Lung (tissue), 11 donors: ENCODE measurements at regions not wholly inside any gene's neighbourhood (a gene's known extent, or its start where the extent isn't known, plus 50 kb on each side); places are given as distances from the start of the nearest gene placed in this dataset.

Experiments used
- ATAC-seq: fragments of 200-7000 bp; cut with Tn5 transposase; one replicate; pipeline ENCODE4 v1.9.1; 2020; ENCODE audit warnings: moderate number of reproducible peaks; ENCODE audit not compliant: insufficient read depth, low FRiP score
- DNase-seq, 3 donors: peaks; one replicate each; pipeline ENCODE4 v3.0.0-alpha.2; 2013 to 2017
- H3K27ac ChIP-seq, 2 donors: one replicate each; pipeline ENCODE4 v1.5.1; 2013; ENCODE audit warnings: mild to moderate bottlenecking in 2 of 2, moderate library complexity in 2 of 2, control low read depth in 1 of 2, inconsistent platforms in 1 of 2, low read depth in 1 of 2, low read length in 1 of 2
- H3K27me3 ChIP-seq, 3 donors: one replicate each; pipeline ENCODE4 v1.5.1; 2013; ENCODE audit warnings: low read length in 2 of 3; ENCODE audit not compliant: control insufficient read depth in 3 of 3, insufficient read depth in 3 of 3
- H3K36me3 ChIP-seq, 4 donors: one replicate each; pipeline ENCODE4 v1.5.1; 2013; ENCODE audit warnings: low read length in 4 of 4, mild to moderate bottlenecking in 1 of 4, moderate library complexity in 1 of 4; ENCODE audit not compliant: control insufficient read depth in 4 of 4, insufficient read depth in 4 of 4
- H3K4me1 ChIP-seq, 5 donors: one replicate each; pipeline ENCODE4 v1.5.1; 2013; ENCODE audit warnings: low read length in 5 of 5, mild to moderate bottlenecking in 2 of 5, moderate library complexity in 1 of 5; ENCODE audit not compliant: control insufficient read depth in 5 of 5, insufficient read depth in 5 of 5
- H3K4me3 ChIP-seq: one replicate; pipeline ENCODE4 v1.5.1; 2013; ENCODE audit warnings: mild to moderate bottlenecking, control low read depth, moderate library complexity
- H3K9ac ChIP-seq, 2 donors: one replicate each; pipeline ENCODE4 v1.5.1; 2013; ENCODE audit warnings: low read length in 2 of 2, control low read depth in 1 of 2; ENCODE audit not compliant: insufficient read depth in 1 of 2
- H3K9me3 ChIP-seq, 4 donors: one replicate each; pipeline ENCODE4 v1.5.1; 2013; ENCODE audit warnings: low read length in 3 of 4, mild to moderate bottlenecking in 1 of 4, moderate library complexity in 1 of 4; ENCODE audit not compliant: control insufficient read depth in 4 of 4, insufficient read depth in 3 of 4
- WGBS, 2 donors: extraction: QIAGEN DNeasy Blood & Tissue Kit; methylation state at CpG; one replicate each; pipeline ENCODE4 v1.1.7; 2013; 5-methylcytosine and 5-hydroxymethylcytosine counted together
- TF ChIP-seq, protein P1 (sequence below): IDR thresholded peaks from 2 replicates; pipeline ENCODE4 v1.5.1; 2012; ENCODE audit warnings: mild to moderate bottlenecking; ENCODE audit errors: control extremely low read depth, extremely low read depth
- donor health status: control.
- donor health status: control.
- donor health status: Bipolar disorder and iron deficiency.
- donor health status: healthy.
- donor health status: DM: yes; HTN: yes; CAD: no.

DNA sequence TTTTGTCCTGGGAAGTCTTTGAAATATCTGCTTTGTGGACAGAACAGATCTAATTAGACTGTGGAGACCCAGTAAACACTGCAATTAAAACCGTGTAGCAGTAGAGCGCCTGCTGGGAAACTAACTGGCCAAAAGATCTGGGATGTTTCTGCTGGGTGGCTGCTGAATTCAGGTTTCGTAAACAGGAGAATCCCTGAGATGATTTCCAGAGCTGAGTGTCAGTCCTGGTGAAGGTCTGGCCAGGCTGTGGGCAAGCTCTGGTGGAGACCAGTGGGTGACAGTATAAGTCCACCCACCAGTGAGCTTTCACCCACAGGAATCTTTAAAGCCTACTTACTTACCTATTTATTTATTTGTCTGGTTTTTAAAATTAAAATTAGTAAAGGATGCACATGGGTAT is 257.2 kb downstream of the IRF8 start:
- 62 to 67% methylated on average over 3 of the region's 3 CpGs for WGBS, 2 donors
- H3K4me1 ChIP-seq, result peaks cover 0 to 40% (median 8%) of the 10 kb centered on the region in 5 donors
- no peak overlapping the region for H3K9ac ChIP-seq
- H3K36me3 ChIP-seq, result no peaks in the 10 kb centered on the region
- H3K9me3 ChIP-seq, result no peaks in the 10 kb centered on the region
- no peak overlapping the region for H3K4me3 ChIP-seq
- peaks cover 0 to 3% (median 0%) of the 10 kb centered on the region in 3 donors for H3K27me3 ChIP-seq
- H3K27ac ChIP-seq, result no peak overlapping the region
- no peak for ATAC-seq
- DNase-seq, result no peak
- TF ChIP-seq, protein P1, sequence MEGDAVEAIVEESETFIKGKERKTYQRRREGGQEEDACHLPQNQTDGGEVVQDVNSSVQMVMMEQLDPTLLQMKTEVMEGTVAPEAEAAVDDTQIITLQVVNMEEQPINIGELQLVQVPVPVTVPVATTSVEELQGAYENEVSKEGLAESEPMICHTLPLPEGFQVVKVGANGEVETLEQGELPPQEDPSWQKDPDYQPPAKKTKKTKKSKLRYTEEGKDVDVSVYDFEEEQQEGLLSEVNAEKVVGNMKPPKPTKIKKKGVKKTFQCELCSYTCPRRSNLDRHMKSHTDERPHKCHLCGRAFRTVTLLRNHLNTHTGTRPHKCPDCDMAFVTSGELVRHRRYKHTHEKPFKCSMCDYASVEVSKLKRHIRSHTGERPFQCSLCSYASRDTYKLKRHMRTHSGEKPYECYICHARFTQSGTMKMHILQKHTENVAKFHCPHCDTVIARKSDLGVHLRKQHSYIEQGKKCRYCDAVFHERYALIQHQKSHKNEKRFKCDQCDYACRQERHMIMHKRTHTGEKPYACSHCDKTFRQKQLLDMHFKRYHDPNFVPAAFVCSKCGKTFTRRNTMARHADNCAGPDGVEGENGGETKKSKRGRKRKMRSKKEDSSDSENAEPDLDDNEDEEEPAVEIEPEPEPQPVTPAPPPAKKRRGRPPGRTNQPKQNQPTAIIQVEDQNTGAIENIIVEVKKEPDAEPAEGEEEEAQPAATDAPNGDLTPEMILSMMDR, result no peak

DNA sequence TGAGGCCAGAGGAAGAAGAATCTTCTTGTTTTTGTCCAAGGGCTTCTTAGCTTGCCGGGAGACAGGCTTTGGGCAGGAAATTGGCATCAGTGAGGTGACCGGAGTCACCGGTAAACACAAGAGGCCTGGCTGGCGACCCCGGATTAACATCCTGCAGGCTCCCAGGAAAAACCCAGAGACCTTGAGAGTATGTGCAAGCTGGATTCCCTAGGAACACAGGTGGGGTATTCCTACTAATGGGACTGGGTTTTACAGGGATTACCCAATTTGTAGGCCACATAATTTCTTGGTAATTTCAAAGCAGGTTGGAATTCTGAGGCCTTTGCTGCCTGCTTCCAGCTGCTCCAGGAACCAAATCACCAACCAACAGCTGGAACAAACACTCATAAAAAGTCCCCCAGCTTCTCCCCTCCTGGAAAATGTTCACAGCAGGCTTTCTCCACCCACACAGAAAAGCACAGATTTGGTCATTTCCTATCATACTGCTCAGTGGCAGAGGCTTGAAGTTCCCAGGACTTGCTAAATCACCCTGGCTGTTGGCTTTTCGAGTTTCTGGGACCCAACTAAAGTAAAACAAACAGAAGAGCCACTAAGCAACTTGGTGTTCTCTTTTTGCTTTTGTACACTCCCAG is 258.8 kb downstream of the IRF8 start:
- no peaks in the 10 kb centered on the region for H3K36me3 ChIP-seq
- 49 to 50% methylated on average over 6 of the region's 6 CpGs for WGBS, 2 donors
- no peak overlapping the region for H3K4me3 ChIP-seq
- no peak overlapping the region for H3K9ac ChIP-seq
- H3K27me3 ChIP-seq, result peaks cover 0 to 3% (median 0%) of the 10 kb centered on the region in 3 donors
- H3K9me3 ChIP-seq, result peaks cover 0 to 2% (median 0%) of the 10 kb centered on the region in 4 donors
- TF ChIP-seq, protein P1, result no peak
- DNase-seq (peak; percentile 40 to 66 (median 61)), ATAC-seq (no peak)
- peaks cover 0 to 24% (median 8%) of the 10 kb centered on the region in 5 donors for H3K4me1 ChIP-seq
- H3K27ac ChIP-seq, result peak overlapping the region in 1 of 2 donors; percentile 1

DNA sequence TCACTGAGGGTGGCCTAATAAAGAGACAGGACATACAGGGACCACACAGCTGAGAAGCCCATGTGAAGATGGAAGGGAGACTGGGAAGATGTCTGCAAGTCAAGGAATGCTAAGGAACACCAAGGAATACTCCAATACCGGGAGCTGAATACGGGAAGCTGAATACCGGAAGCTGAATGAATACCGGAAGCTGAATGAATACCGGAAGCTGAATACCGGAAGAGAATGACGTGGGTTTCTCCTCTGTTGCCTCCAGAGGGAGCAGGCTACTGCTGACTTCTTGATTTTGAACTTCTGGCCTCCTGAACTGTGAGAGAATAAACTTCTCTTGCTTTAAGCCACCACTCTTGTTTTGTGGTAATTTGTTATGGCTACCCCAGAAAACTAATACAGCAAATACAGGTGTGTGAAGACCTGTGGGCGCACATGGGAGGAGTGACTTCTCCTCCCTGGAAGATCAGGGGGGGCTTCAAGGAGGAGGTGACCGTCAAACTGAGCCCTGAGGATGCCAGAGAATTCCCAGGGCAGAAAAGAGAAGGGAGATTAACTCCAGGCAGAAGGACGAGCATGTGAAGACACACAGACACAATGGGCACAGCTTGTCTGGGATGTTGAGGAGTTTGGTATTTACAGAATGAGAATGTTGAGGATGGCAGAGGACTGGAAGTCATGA is 259.9 kb downstream of the IRF8 start:
- H3K4me1 ChIP-seq, result peaks cover 0 to 22% (median 5%) of the 10 kb centered on the region in 5 donors
- DNase-seq (peak in 2 of 3 donors; percentile 49 to 53), ATAC-seq (no peak)
- 47 to 51% methylated on average over 10 of the region's 10 CpGs for WGBS, 2 donors
- H3K36me3 ChIP-seq, result no peaks in the 10 kb centered on the region
- TF ChIP-seq, protein P1, result no peak
- H3K9ac ChIP-seq, result no peak overlapping the region
- H3K27ac ChIP-seq, result peak overlapping the region in 1 of 2 donors; percentile 77
- peaks cover 0 to 2% (median 0%) of the 10 kb centered on the region in 4 donors for H3K9me3 ChIP-seq
- no peak overlapping the region for H3K4me3 ChIP-seq
- peaks cover 0 to 3% (median 0%) of the 10 kb centered on the region in 3 donors for H3K27me3 ChIP-seq
